ENCODE measurements at regions not wholly inside any gene's neighbourhood (a gene's known extent, or its start where the extent isn't known, plus 50 kb on each side); places are given as distances from the start of the nearest gene placed in this dataset.

GRCh38 chr10:78348411-78349164 lies 314.9 kb downstream of the RPS24 start:
- DNase-seq, result no peak

DNA sequence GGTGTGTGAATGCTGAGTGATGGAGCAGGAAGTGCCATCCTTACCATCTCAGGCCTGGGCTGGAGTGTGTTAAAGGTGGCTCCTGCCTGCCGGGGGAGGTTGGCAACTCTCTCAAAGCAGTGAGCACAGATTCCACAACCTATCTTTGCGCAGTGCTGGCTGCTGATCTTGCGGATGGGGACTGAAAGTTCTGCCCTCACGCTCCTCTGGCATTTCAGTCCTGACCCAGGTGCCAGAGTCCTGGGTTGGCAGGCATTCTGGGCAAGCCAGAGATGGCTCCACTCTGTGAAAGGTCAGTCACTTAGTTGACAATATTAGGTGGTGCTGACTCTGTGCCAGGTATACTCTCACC lies 315.5 kb downstream of the RPS24 start:
- no peak for DNase-seq

- DNase-seq, result no peak
These were observed 316.4 kb downstream of the RPS24 start for GRCh38 chr10:78349911-78350663.

DNA sequence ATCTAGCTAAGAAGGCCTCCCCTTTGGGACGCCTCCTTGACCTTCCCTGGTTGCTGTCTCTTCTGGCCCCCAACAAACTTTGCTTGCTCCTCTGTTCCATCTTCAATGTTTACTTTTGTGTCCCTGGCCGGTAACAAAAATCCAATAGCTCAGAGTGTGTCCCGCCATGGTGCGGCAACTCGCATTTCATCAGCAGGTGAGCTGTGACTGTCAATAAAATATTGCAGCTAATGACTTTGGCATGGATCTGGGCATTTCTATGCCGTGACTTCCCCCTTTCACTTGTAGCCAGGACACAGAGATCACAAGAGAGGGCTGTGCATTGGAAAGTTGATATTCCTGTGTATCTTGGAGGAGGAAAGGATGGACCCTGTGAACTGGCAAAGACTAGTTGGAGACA lies 317.6 kb downstream of the RPS24 start:
- DNase-seq, result no peak

- DNase-seq, result no peak
These were observed 318.1 kb downstream of the RPS24 start for GRCh38 chr10:78351809-78352208.

GRCh38 chr10:78353636-78354035 lies 320.0 kb downstream of the RPS24 start:
- DNase-seq, result peak in 1 of 2 experiments; percentile 14

DNA sequence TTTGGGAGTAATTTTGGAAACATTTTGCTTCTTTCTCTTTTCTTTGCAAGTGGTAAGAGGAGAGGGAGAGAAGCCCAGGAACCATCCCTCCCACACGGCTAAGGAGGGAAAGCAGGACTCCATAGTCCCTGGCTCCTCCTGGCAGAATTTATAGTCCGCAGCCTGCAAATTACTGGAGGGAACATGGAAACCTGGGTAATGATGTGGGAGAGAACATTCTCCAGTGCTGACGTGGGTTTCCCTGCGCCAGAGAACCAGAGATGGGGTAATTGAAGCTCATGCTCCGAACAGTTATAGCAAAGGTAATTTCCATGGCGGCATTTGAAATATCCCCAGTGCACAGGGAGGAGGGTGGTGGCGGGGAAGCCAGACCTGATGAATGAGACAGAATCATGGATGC lies 320.4 kb downstream of the RPS24 start:
- DNase-seq, result no peak

DNA sequence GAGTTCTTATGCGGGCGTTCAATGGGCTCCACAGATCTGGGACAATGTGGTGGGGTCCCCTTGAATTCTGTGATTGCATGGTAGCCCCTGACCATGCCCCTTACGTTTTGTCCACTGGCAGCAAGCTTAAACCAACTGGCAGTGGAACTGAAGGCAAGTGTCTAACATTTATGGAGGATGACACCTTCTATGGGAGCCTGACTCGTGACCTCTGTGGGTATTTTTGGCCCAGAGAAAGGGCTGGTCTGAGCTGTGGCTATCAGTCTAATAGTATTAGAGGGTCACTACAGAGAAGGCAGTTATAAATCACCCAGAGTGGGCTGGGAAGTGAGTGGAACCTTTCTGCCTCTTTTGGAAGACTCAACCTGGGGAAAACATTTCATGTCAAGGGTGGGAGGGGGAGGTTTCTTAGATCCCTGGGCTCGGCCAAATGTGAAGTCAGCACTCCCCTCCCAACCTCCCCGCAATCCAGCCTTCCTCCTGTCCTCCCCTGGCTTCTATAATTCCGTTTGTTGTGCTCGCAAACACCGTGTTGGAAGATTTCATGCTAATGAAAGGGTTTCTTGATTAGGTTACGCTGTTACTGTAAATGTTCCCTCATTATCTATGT lies 322.7 kb downstream of the RPS24 start:
- no peak for DNase-seq

DNA sequence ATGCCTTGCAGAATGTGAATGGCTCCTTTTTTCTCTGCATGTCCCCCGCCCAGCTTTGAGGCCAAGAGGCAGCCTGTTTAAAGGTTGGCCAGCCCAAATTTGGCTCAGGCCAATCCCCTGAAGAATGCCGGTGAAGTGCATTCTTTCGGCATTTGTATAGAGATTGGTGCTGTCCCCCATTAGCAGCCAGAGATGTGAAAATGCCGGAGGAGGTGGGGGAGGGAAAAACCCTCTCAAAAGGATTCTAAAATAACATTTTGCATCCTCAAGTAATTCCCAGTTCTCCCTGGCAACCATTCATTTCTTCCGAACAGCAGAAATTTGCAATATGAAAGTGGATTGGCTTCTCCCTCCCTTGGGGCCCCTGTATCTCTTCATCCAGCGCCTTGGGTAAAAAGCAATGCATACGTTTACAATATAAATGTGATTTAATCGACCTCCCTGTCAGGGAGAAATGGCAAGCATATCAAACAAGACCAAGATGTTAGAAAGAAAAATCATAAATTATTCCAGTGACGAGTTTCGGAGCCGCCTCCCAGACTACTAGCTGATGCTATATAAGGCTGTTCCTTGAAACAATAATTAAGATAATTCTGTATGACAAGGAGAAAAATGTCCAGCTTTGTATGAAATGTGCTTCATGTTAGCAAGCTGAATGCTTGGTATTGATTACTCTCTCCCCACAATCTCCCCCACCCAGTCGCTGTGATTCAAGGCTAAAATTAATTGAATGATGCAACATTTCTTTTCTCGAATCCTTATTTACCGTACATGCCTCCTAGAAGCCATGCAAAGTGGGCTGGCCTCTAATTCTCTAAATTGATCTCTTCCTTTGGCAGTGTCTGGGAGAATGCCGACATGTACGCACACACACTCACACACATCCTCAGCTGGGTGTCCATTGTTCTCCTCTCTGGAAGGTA lies 323.7 kb downstream of the RPS24 start:
- DNase-seq, result no peak

DNA sequence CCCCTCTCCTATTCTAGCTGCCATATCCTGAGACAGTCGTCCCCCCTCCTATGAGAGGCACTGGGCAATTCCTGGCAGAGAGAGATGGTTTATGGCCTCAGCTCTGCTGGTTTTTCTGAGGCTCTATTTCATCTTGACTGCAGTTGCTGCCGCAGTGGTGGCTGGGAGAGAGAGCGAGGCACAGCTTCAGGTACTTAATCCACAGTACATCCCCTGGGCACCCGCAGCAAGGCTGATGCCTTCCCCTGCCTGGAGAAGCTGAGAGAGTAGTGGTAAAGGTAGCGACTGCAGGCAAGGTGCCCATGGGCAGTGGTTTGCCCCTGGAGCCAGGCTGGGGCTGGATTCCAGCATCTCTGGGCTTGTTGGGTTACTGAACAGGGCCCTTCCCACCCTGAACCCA lies 324.7 kb downstream of the RPS24 start:
- no peak for DNase-seq

DNA sequence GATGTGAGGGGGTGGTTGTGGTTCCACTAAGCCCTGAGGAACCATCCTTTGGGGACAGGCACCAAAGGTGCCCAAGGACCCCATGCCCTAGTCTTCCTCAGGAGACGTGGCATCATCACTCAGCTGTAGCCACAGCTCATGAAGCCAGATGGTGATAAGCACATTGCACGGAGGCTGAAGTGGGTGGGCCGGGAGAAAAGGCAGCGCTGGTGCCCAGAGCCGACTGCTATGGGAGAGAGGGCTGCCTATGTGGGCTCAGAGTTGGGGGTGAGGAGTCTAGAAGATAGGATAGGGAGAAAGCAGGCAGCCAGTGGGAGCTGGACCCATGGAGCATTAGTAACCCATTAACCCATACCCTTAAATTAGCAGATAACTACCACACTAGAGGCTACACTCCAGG lies 325.3 kb downstream of the RPS24 start:
- no peak for DNase-seq

GRCh38 chr10:78359640-78360091 lies 326.0 kb downstream of the RPS24 start:
- no peak for DNase-seq

GRCh38 chr10:78360284-78360683 lies 326.6 kb downstream of the RPS24 start:
- DNase-seq, result no peak

GRCh38 chr10:78361031-78361430 lies 327.4 kb downstream of the RPS24 start:
- peak; percentile 17 to 22 for DNase-seq

DNA sequence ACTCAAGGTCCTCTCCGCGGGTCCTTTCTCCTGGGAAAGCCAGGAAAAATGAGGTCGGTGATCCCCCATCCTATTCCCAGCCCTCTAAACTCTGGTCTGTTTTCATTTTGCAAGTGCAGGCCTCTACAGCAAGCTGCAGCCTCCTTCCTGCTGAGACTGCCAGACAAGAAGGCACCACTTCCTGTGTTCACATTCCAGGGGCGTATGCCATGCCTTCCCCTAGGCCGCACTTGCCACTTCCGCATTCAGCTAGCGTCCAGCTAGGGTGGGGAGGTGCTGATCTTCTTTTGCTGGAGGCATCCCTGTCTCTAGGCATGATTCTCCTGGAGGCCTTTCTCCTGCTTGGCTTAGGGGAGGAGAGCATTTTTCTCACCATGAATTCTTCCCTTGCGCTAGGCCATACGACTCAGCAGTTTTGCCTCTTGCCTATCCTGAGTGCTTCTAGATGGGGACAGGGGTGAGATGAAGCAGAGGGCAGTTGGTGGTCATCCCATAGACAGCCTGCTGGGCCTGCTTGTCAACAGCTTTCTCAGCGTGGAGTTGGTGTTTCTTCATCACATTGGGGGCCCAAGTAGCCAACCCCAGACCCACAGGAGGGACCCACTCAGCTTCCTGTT lies 328.9 kb downstream of the RPS24 start:
- peak; percentile 96 to 98 for DNase-seq

- DNase-seq, result no peak
These were observed 329.5 kb downstream of the RPS24 start for GRCh38 chr10:78363190-78363589.

DNA sequence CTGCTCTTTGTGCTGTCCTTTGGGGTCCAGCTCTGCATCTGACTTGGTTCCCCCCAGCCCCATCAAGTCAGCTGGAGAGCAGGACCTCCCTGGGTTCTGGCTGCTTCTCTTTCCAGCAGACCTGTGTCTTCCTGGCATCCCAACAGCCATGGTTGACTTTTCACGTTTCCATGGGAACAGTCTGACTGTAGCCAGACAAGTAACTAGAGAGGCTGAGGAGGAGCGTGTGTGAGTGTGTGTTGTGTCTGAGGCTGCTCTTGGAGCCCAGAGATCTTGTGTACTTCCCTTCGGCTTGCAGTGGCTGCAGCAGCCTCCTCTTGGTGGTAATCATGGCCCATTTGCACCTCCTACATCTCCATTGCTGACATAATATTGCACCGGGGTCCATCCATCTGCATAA lies 332.0 kb downstream of the RPS24 start:
- no peak for DNase-seq

GRCh38 chr10:78366663-78367411 lies 333.2 kb downstream of the RPS24 start:
- DNase-seq, result no peak

DNA sequence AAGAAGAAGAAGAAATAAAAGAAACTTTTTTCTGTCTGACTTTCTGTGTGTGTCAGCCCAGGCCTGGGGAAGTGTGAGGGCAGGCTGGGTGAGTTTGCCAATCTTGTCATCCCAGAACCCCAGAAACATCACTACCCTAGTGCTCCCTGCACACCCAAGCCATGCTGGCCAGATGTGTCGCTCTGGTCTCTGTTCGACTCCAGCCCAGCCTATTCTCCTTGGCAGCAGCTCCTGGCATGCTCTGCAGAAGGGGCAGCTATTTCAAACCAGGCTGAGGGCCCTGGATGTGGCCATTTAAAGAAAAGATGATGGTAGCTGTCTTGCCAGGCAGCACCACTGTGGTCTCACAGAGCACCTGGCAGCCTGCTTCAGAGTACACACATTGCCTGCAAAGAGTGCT lies 334.1 kb downstream of the RPS24 start:
- DNase-seq, result no peak

DNA sequence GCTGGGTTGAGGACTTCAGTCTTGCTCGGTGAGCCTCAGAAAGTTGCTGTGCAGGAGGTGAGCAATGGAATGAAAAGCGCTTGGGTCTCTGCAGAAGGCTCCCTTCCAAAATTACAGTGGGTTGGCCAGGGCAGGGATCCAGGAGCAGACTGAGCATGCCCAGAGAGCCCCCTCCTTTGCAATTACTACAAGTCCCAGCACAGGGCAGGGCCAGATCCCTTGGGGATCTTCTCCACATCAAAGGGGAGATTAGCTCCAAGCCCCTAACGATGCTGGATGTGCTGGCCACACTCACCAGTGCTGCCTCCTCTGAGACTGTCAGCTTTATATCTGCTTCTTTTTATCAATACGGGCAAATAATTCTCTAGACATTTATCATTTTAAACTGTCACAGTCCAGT lies 337.5 kb downstream of the RPS24 start:
- DNase-seq, result no peak

DNA sequence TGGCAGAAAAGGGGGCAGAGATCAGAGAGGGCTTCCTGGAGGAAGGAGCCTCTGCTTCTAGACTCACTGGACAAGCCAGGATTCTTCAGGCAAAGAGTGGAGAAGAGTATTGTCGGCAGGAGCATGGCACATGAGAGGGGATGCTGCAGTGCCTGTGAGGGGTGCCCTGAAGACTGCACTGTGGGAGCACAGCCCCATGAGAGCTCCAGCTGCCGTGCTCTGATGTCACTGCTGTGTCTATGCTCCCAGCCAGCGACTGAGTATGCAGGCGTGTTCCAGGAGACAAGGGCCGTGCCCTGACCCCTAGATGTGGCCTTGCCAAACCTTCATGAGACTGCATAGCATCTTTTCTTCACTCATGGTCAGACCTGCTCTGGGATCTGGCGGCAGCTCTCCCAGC lies 339.1 kb downstream of the RPS24 start:
- DNase-seq, result no peak

Data from Kasumi-1 (cell line).